GM12872 (cell line): ENCODE measurements at regions not wholly inside any gene's neighbourhood (a gene's known extent, or its start where the extent isn't known, plus 50 kb on each side); places are given as distances from the start of the nearest gene placed in this dataset.
A peak's percentile ranks its signal among the peaks of the same experiment; 100 is the strongest.

Experiments
- TF ChIP-seq, protein P1 (sequence below): IDR thresholded peaks from 3 replicates; pipeline ENCODE4 v1.5.1; 2011; ENCODE audit warnings: low read depth, mild to moderate bottlenecking, low read length, moderate library complexity; ENCODE audit not compliant: insufficient read depth

DNA sequence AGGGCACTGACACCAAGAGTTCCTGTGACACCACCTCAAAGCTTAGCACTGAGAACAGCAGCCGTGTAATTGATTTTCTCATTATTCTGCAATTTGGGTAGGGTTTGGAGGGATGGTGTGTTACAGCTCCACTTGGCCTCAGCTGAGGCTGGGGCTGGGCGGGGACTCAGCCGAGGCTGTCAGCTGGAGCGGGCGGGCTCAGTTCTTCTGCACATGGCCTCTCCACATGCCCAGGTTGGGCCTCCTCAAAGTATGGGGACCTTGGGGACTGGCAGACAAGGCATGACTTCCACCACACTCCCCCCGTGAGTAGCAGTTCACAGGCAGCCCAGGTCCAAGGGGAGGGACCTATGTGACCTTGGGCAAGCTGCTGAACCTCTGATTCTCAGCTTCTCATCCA lies 171.5 kb downstream of the IRF8 start:
- TF ChIP-seq, protein P1, sequence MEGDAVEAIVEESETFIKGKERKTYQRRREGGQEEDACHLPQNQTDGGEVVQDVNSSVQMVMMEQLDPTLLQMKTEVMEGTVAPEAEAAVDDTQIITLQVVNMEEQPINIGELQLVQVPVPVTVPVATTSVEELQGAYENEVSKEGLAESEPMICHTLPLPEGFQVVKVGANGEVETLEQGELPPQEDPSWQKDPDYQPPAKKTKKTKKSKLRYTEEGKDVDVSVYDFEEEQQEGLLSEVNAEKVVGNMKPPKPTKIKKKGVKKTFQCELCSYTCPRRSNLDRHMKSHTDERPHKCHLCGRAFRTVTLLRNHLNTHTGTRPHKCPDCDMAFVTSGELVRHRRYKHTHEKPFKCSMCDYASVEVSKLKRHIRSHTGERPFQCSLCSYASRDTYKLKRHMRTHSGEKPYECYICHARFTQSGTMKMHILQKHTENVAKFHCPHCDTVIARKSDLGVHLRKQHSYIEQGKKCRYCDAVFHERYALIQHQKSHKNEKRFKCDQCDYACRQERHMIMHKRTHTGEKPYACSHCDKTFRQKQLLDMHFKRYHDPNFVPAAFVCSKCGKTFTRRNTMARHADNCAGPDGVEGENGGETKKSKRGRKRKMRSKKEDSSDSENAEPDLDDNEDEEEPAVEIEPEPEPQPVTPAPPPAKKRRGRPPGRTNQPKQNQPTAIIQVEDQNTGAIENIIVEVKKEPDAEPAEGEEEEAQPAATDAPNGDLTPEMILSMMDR: no peak

DNA sequence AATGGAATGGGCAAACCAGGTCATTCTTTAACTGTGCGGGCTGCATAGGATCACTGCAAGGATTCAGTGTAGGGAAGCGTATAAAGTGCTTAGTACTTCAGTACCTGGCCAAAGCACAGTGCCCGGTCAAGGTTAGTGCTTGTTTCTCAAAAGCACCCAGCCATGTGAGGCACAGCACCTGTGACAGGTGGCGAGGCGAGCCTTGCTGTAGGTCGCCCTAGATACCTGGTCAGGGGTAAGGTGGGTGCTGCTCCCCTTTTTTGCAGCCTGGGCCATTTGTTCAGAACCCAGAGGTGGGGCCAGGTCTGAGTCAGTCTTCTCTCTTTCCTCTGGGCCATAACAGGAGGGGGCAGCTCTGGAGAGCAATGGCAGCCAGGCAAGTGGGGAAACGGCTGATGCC lies 172.0 kb downstream of the IRF8 start:
- TF ChIP-seq, protein P1: no peak

GRCh38 chr16:86071611-86072240 lies 172.8 kb downstream of the IRF8 start:
- TF ChIP-seq, protein P1: no peak

- TF ChIP-seq, protein P1: peak; percentile 86
These were observed 173.6 kb downstream of the IRF8 start for GRCh38 chr16:86072328-86073102.

GRCh38 chr16:86073103-86073625 lies 174.2 kb downstream of the IRF8 start:
- TF ChIP-seq, protein P1: no peak

DNA sequence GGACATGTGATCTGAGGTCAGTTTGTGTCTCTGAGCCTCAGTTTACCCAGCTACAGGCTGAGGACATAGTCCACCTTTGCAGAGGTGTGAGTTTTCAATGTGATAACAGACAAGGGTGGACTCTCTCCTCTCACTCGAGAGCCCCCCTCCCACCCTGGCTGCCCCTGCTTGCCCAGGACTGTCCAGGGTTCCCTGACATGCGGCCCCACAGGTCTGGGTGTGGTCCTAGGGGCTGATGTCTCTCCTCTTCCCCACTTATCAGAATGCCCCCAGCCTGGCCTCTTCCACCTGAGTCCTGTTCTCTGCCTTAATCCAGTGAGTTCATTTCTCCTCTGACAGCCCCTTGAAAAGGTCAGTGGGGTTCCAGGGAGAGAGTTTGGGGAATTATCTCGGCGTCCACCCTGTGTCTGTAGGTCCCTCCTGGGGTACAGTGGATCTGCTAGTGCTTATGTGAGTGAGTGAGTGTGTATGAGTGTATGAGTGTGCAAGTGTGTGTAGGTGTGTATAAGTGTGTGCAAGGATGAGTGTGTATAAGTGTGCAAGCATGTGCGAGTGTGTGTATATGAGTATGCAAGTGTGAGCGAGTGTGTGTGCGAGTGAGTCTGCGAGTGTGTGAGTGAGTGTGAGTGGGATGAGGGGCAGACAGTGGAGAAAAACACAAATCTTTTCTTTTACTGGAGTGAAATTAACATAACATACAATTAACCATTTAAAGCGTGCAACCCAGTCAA lies 175.0 kb downstream of the IRF8 start:
- TF ChIP-seq, protein P1: no peak
